Fibroblast of lung (primary cell): ENCODE measurements at regions not wholly inside any gene's neighbourhood (a gene's known extent, or its start where the extent isn't known, plus 50 kb on each side); places are given as distances from the start of the nearest gene placed in this dataset.

ENCODE experiments used
- DNase-seq, 2 donors: peaks; one replicate each; pipeline versions ENCODE4 v3.0.0 to v3.0.0-alpha.2; 2010; ENCODE audit warnings: low read depth in 2 of 2
- H2AFZ ChIP-seq: 2 replicates; pipeline ENCODE4 v1.5.1; 2012; ENCODE audit warnings: low read length, control low read depth, inconsistent platforms
- H3K27ac ChIP-seq: 2 replicates; pipeline ENCODE4 v1.5.1; 2011; ENCODE audit warnings: low read length, control low read depth; ENCODE audit not compliant: insufficient read depth
- H3K27me3 ChIP-seq: 2 replicates; pipeline ENCODE4 v1.5.1; 2011; ENCODE audit warnings: mild to moderate bottlenecking, low read length; ENCODE audit not compliant: control insufficient read depth, insufficient read depth
- H3K36me3 ChIP-seq: 2 replicates; pipeline ENCODE4 v1.5.1; 2011; ENCODE audit warnings: low read length; ENCODE audit not compliant: control insufficient read depth, insufficient read depth
- H3K4me1 ChIP-seq: 2 replicates; pipeline ENCODE4 v1.5.1; 2011; ENCODE audit warnings: low read length; ENCODE audit not compliant: control insufficient read depth, insufficient read depth; ENCODE audit errors: extremely low read depth
- H3K4me2 ChIP-seq: 2 replicates; pipeline ENCODE4 v1.5.1; 2011; ENCODE audit warnings: low read length, control low read depth; ENCODE audit not compliant: insufficient read depth; ENCODE audit errors: extremely low read depth
- H3K4me3 ChIP-seq, 4 experiments: fragments of 200-600 bp in 1 of 4; sonication (generic) in 1 of 4; replicated peaks in 1 of 4; 2 replicates each; pipeline ENCODE4 v1.5.1; 2011 to 2016; ENCODE audit warnings: low read length in 4 of 4, low read depth in 3 of 4, mild to moderate bottlenecking in 3 of 4, control low read depth in 2 of 4, inconsistent platforms in 1 of 4, mixed read lengths in 1 of 4; ENCODE audit not compliant: insufficient read depth in 1 of 4; ENCODE audit errors: control extremely low read depth in 1 of 4
- H3K79me2 ChIP-seq: 2 replicates; pipeline ENCODE4 v1.5.1; 2012; ENCODE audit warnings: mild to moderate bottlenecking, low read length, inconsistent platforms; ENCODE audit not compliant: control insufficient read depth, insufficient read depth
- H3K9ac ChIP-seq: 2 replicates; pipeline ENCODE4 v1.5.1; 2011; ENCODE audit warnings: mild to moderate bottlenecking, low read length, control low read depth; ENCODE audit not compliant: insufficient read depth
- H3K9me3 ChIP-seq: 2 replicates; pipeline ENCODE4 v1.5.1; 2012; ENCODE audit warnings: low read depth, low read length; ENCODE audit not compliant: control insufficient read depth, insufficient read depth
- H4K20me1 ChIP-seq: 2 replicates; pipeline ENCODE4 v1.5.1; 2011; ENCODE audit warnings: low read length; ENCODE audit not compliant: control insufficient read depth, insufficient read depth; ENCODE audit errors: extremely low read depth
- EZH2 ChIP-seq: IDR thresholded peaks from 2 replicates; pipeline ENCODE4 v1.5.1; 2012; ENCODE audit warnings: low read length, control low read depth, mild to moderate bottlenecking; ENCODE audit errors: missing control alignments
- TF ChIP-seq, protein P1 (sequence below), 2 donors: IDR thresholded peaks in 1 of 2; conservative IDR thresholded peaks in 1 of 2; 1 replicate in 1 of 2; 2 replicates in 1 of 2; pipeline ENCODE4 v1.5.1; 2011 to 2012; ENCODE audit warnings: low read length in 2 of 2, control low read depth in 1 of 2, inconsistent platforms in 1 of 2, low read depth in 1 of 2, mild to moderate bottlenecking in 1 of 2

GRCh38 chr2:7108792-7109532 lies 191.8 kb downstream of the RNF144A start:
- TF ChIP-seq, protein P1, sequence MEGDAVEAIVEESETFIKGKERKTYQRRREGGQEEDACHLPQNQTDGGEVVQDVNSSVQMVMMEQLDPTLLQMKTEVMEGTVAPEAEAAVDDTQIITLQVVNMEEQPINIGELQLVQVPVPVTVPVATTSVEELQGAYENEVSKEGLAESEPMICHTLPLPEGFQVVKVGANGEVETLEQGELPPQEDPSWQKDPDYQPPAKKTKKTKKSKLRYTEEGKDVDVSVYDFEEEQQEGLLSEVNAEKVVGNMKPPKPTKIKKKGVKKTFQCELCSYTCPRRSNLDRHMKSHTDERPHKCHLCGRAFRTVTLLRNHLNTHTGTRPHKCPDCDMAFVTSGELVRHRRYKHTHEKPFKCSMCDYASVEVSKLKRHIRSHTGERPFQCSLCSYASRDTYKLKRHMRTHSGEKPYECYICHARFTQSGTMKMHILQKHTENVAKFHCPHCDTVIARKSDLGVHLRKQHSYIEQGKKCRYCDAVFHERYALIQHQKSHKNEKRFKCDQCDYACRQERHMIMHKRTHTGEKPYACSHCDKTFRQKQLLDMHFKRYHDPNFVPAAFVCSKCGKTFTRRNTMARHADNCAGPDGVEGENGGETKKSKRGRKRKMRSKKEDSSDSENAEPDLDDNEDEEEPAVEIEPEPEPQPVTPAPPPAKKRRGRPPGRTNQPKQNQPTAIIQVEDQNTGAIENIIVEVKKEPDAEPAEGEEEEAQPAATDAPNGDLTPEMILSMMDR (conservative IDR thresholded peaks at IDR 0.05 in 1 of 2, IDR thresholded peaks at IDR 0.05 in 1 of 2; ENCODE audit: low read depth in 1 of 2, low read length in 2 of 2), result no peak
- TF ChIP-seq EZH2, result no peak
- Histone ChIP-seq H3K9ac (no peak overlapping the region), H3K4me2 (no peak overlapping the region), H3K79me2 (no peaks in the 10 kb centered on the region), H3K4me3 (no peak overlapping the region), H3K36me3 (no peaks in the 10 kb centered on the region), H3K9me3 (no peaks in the 10 kb centered on the region), H3K4me1 (no peaks in the 10 kb centered on the region), H4K20me1 (no peaks in the 10 kb centered on the region), H3K27me3 (no peaks in the 10 kb centered on the region), H3K27ac (no peak overlapping the region), H2AFZ (no peak overlapping the region)
- DNase-seq, result no peak

GRCh38 chr2:7109533-7109885 lies 192.3 kb downstream of the RNF144A start:
- DNase-seq, result no peak
- Histone ChIP-seq H3K36me3 (no peaks in the 10 kb centered on the region), H3K79me2 (no peaks in the 10 kb centered on the region), H3K4me2 (no peak overlapping the region), H3K9ac (no peak overlapping the region), H3K4me1 (no peaks in the 10 kb centered on the region), H3K9me3 (no peaks in the 10 kb centered on the region), H3K27ac (no peak overlapping the region), H2AFZ (no peak overlapping the region), H3K4me3 (no peak overlapping the region), H4K20me1 (no peaks in the 10 kb centered on the region), H3K27me3 (no peaks in the 10 kb centered on the region)
- TF ChIP-seq, protein P1 (conservative IDR thresholded peaks at IDR 0.05 in 1 of 2, IDR thresholded peaks at IDR 0.05 in 1 of 2; ENCODE audit: low read depth in 1 of 2, low read length in 2 of 2), result no peak
- no peak for TF ChIP-seq EZH2

- Histone ChIP-seq H3K9me3 (no peaks in the 10 kb centered on the region), H3K9ac (no peak overlapping the region), H3K4me1 (no peaks in the 10 kb centered on the region), H3K4me3 (no peak overlapping the region), H3K4me2 (no peak overlapping the region), H3K79me2 (no peaks in the 10 kb centered on the region), H2AFZ (no peak overlapping the region), H4K20me1 (no peaks in the 10 kb centered on the region), H3K27me3 (no peaks in the 10 kb centered on the region), H3K27ac (no peak overlapping the region), H3K36me3 (no peaks in the 10 kb centered on the region)
- TF ChIP-seq, protein P1 (conservative IDR thresholded peaks at IDR 0.05 in 1 of 2, IDR thresholded peaks at IDR 0.05 in 1 of 2; ENCODE audit: low read depth in 1 of 2, low read length in 2 of 2), result no peak
- no peak for TF ChIP-seq EZH2
- no peak for DNase-seq
Observed at GRCh38 chr2:7111626-7112025, 194.4 kb downstream of the RNF144A start.
